GM19043 (cell line): ENCODE measurements at regions not wholly inside any gene's neighbourhood (a gene's known extent, or its start where the extent isn't known, plus 50 kb on each side); places are given as distances from the start of the nearest gene placed in this dataset.
"Not testable (repeated sequence)": the region's sequence is repeated elsewhere in the genome, so short reads cannot be mapped to it uniquely, and the experiment has no call there.

ENCODE experiments used
- ATAC-seq: cut with Tn5 transposase; IDR thresholded peaks from one replicate; pipeline ENCODE4 v1.9.1; 2021; ENCODE audit warnings: low read depth; ENCODE audit not compliant: unreplicated experiment

DNA sequence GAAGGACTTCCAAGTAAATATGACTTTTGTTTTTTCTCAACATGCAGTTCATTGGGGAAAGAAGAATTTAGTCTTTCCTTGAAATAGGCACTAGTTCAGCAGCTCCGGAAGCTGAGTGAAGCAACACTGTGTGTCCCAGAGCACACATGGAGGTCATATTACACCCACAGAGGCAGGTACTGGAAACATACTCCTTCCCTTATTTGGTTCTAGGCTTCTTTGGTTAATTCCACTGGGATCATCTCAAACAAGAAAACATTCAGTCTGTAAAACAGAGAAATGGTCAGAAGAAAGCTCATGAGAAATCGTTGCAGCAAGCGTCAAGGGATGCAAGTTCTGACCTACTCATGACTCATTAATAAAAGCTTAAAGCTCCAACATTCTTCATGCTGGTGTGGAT is 175.1 kb upstream of the PCSK5 start:
- no peak for ATAC-seq

DNA sequence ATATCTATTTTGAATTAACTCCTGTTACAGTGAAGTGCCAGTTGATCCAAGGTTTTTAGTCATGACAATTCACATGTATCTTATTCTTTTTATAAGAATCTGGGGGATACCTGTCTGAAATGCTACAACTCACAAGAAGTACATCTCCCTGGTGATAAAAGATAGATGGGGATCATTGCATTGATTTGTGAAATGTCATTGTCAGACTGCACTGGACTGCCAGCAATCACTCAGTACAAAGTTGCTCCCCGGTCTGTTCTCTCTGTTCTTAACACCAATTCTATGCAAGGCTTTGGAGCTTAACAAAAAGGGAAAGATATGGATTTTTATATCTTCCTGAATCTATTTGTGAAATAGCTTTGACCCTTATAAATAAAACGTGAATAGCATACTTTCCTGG is 171.8 kb upstream of the PCSK5 start:
- ATAC-seq: no peak

DNA sequence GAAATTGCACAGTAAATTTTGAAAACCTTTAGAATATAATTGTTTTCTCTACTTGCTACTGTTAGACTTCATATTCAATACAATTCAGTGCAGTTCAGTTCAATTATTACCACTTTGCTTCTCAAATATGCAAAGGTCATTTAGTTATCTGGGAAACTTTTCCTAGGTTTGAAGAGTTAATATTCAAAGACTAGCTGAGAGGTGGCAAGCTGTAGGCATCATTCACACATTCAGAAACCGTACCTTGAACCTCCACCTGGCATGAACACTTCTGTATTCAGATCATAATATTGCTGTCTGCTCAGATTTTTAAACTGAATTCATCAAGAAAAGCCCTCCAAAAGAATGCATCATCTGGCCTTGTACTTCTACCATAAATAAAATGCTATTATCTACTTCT is 162.1 kb upstream of the PCSK5 start:
- ATAC-seq: no peak

DNA sequence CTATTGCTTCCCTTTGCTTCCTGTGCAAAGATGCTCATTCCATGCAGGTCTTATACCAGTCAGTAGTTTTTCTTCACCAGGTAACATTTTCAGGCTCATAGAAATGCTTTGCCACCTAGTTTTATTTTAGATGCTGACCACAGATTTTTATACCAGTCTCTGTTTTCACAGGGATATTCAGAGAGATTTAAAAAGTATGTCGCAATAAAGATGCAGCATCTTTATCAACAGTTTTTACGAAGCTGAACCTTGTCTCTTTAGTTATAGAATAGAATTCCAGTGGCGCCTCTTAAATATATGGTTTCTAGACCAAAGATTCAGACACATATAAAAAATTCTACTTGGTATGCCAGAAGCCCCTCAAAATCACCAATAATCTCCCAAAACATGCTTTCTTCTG is 155.7 kb upstream of the PCSK5 start:
- ATAC-seq: no peak

DNA sequence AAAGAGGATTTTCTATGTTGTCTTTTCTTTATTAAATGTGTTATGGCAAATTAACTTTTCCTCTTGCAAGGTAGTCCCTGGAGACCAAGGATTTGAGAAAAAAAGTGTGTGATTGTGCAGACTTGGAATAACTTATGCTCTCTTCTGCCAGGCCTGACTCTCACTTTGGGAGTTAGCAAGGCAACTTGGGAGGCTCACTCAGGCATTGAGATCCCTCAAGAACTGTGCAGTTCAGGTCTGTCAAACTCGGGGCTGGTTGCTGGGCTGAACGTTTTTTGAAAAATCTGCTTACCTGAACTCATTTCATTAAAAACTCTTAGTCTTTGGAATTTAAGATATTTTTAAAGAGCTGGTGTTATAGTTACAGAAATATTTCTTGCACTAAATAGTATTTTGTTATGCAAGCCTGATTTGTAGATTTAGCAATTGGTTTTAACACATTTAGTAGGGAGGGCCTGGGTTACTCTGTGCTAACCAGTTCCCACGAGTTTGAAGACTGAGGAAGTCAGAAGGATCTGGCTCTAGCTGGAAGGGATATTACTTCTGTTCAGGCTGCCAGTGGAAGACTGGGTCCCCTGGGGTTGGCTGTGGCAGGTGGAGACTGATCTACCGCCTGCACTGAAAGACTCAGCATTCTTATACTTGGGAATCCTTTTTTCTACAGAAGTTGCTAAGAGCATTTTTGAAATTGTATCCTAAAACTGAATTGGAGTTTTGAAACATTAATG is 150.4 kb upstream of the PCSK5 start:
- no peak for ATAC-seq

DNA sequence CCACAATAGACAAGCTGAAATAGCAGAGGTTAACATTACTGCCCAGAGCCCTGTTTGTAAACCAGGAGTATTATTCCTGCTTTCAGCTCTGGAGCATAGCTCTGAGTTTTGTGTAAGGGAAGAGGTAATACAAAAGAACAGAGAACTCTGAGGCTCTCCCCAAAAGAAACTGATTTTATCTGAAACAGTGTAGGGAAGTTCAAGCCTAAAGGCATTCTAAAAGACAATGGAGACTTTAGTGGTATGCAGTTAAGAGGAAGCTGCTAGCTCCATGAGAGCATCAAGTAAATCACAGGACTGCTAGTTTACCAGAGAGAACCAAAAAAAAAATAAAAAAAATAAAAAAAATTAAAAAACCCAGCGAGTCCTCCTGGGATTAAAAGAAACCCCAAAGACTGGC is 146.6 kb upstream of the PCSK5 start:
- no peak for ATAC-seq

DNA sequence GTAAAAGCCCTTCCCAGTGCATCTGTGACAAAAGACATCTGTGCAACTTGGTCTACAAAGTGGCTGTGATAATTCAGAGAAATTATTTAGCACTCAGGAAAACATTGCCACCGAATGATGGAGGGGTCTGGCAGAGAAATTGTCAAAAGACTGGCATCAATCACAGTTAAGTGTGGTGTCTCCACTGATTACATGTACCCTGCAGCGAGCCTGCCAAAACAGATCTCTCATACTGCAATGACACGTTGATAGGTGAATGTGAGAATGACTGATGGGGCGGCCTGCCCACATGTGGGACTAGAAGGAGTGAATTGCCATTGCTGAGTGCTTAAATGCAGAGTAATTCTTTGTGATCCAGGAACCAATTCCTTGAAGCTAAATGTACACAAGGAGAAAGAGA is 136.4 kb upstream of the PCSK5 start:
- ATAC-seq: no peak

DNA sequence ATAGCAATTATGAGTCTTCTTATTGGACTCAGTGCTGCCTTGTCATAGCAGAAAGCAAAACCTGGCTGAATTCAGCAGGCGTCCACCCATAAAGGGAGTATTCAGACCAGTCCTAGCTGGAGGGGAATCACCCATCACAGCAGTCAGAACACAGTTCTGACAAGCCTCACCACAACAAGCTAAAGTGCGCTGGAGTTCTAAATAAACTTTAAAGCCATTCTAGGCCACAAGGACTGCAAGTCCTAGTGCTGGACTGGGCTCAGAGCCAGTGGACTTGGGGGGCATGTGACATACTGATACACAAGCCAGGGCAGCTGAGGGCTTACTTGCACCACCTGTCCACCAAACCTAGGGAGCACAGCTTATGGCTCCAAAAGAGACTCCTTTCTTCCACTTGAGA is 115.3 kb upstream of the PCSK5 start:
- ATAC-seq: no peak

DNA sequence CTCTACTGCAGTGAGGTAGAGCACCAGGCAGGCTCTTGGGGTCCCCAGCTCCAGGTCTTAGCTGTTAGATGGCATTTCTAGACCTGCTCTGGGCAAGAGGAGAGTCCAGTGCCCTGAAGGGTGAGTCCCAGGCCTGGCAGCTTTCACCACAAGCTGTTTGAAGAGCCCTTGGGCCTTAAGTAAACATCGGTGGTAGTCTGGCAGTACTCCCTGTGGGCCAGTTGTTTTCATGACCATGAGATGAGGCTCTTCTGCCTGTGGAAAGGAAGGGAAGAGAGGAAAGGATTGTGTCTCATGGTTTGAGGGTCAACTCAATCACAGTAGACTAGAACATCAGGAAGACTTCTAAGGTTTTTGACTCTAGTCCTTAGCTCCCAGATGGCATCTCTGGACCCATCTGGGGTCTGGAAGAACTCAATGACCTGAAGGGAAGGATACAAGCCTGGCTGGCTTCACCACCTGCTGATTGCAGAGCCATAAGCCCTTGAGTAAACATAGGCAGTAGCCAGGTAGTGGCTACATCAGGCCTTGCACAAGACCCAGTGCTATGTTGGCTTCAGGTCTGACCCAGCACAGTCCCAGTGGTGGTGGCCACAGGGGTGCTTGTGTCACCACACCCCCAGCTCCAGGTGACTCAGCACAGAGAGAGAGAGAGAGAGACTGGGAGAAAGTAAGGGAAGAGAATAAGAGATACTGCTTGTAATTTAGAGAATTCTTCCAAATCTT is 114.3 kb upstream of the PCSK5 start:
- ATAC-seq: no peak

DNA sequence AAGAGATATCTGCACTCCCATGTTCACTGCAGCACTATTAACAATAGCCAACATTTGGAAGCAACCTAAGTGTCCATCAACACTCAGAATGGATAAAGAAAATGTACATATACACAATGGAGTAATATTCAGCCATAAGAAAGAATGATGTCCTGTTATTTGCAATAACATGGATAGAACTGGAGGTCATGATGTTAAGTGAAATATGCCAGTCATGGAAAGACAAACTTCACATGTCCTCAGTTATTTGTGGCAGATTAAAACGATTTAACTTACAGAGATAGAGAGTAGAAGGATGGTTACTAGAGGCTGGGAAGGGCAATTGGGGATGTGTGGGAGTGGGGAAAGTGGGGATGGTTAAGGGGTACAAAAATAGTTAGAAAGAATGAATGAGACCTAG is 110.3 kb upstream of the PCSK5 start:
- no peak for ATAC-seq

DNA sequence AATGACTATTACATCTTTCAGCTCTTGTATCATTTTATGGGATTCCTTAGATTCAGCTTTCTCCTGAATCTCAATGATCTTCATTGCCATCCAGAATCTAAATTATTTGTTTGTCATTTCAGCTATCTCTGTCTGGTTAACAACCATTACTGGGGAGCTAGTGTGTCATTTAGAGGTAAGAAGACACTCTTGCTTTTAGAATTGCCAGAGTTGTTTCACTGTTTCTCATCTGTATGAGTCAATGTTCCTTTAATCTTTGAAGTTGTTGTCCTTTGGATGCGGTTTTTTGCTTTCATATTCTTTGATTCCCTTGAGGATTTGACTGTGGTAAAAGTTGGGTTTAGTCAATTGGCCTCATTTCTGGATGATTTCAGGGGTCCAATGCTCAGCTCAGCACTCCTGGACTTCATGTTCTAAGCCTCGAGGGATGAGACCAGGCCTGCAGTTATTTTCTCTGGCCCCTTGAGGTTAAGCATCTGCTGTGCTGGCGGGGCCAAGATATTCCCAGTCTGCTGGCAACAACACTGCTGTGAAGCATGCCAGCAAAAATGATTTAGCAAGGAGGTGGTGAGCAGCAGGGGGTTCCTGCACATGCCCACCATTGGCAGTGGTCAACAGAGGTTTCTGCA is 102.4 kb upstream of the PCSK5 start:
- no peak for ATAC-seq

DNA sequence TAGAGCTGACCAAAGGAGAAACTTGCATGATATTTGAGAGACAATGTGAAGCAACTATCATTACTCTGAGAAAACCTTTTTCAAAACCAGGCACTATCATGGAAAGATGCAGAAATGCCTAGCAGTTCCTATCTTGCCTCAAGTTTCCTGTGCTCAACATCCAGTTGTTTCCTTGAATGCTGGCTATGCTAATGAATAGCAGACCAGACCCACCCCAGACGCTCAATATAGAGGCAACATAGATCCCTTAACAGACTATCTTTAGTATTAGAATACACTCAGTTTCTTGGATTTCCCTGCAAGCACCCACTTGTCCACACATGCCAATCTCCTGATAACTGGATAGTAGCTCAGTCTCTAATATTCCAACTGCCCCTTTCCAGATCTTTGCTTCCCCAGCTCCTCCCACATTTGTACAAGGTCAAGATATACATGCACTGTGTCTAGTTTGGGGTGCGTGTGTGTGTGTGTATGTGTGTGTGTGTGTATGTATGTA is 93.3 kb upstream of the PCSK5 start:
- no peak for ATAC-seq

DNA sequence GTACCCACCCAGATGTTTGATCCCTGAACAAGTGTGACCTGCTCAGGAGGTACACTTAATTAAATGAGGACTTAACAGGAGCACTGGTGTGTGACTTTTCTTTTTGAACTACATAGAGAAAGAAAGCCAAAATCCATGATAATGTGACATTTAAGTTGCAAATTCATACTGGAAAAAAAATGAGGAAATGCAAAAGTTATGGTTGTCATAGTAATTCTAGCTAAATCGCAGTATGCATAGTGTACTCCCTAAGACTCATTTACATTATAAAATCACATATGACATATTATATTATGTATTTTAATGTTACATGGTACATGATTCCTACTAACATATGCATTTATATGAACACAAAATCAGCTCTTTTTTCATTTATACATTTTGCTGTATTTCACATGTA is 92.0 kb upstream of the PCSK5 start:
- ATAC-seq: no peak

DNA sequence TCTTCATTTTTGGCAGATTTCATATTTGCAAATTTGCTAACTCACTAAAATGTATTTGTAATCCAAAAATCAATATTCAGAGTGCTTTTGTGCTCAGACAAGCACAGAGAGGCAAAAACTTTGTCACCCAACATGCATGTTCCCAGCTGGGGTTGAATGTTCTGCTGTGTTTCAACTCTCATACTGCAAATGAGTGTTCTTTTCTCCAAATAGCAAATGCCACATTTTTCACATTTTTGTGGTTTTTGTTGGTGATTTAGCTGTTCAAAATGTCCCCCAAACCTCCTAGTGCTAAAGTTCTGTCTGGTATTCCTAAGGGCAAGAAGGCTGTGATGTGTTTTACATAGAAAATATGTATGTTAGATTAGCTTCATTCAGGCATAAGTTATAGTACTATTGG is 87.3 kb upstream of the PCSK5 start:
- no peak for ATAC-seq

DNA sequence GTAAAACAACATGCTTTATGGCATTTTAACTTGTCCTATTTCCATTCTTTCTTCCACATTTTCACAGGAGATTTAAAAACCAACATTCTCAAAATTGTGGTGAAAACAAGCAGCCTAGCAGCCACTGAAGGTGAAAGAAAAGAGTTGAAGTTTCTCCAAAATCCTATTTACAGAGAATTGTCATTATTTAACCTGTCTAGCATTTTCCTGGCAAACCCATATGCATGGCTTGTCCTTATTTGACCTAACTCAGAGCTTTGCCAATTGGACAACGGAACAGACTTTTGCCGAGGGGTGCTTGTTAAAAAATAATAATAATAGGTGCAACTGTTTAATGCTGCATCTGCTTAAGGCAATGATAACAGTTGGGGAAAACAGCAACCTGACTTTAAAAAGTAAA is 80.4 kb upstream of the PCSK5 start:
- no peak for ATAC-seq

DNA sequence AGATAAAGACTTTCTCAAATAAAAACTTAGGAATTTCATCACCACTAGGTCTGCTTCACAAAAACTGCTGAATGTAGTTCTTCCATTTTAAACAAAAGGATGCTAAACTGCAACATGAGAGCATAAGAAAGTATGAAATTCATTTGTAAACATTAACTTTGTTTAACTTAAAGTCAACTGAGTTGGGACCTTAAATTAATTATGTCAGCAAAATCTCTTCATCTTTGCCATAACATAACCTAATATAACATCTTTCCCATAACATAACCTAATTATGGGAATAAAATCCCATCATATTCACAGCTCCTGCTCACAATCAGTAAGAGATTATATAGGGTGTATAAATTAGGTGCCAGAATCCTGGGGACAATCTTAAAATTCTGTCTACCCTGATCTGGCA is 78.8 kb upstream of the PCSK5 start:
- no peak for ATAC-seq

DNA sequence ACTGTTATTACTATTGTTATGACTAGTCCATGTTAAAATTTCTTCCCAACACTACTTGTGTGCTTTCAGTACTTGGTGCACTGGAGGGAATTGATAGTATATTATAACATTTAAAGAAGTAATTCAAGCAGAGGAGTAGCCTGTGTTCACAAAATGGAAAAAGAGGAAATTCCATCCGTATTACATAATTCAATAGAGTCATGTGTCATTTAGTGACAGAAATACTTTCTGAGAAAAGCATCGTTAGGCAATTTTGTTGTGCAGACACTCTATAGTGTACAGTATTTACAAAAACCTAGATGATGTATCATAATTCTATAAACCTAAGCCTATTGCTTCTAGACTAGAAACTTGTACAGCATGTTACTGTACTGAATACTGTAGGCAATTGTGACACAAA is 78.3 kb upstream of the PCSK5 start:
- no peak for ATAC-seq

DNA sequence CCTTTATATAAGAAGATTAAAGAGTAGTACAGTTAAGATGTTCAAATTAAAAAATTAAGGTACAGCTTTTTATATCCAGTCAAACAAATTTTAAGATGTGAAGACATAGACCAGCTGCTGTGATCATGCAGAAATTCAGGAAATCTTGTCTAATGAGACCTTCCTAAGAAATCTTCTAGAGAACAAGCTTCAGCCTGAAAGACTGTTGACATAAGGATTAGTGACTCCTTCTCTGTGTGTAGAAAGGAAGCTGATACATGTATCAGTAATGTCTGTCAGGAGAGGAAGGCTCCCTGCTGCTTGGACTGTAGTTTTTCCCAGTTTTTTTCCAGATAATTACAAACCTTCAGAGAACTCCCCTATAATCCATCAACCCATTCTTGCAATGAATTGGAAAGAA is 75.8 kb upstream of the PCSK5 start:
- no peak for ATAC-seq

DNA sequence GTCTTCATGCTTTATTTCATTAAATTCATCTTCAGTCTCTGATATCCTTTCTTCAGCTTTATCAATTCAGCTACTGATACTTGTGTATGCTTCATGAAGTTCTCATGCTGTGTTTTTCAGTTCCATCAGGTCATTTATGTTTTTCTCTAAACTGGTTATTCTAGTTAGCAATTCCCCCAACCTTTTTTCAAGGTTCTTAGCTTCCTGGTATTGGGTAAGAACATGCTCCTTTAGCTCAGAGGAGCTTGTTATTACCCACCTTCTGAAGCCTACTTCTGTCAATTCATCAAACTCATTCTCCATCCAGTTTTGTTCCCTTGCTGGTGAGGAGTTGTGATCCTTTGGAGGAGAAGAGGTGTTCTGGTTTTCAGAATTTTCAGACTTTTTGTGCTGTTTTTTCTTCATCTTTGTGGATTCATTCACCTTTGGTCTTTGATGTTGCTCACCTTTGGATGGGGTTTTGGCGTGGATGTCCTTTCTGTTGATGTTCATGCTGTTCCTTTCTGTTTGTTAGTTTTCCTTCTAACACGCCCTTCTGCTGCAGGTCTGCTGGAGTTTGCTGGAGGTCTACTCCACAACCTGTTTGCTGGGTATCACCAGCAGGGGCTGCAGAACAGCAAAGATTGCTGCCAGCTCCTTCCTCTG is 69.9 kb upstream of the PCSK5 start:
- not testable (repeated sequence) for ATAC-seq

DNA sequence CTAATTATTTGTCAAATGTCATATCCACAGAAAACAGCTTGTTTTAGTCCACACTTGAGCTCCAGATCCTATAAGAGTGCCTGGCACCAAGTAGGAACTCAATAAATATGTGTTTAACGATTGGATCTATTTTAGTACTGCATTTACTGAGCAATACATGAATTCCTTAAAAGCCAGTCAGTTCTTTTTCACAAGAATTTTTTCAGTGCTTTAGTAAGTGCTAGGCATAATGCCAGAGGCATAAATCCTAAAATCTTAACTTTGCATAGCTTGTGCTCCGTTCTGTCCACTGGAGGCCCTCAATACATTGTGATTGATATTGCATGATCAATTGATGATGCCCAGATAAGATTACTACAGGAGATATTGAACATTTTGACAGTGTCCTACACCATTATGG is 67.3 kb upstream of the PCSK5 start:
- no peak for ATAC-seq

DNA sequence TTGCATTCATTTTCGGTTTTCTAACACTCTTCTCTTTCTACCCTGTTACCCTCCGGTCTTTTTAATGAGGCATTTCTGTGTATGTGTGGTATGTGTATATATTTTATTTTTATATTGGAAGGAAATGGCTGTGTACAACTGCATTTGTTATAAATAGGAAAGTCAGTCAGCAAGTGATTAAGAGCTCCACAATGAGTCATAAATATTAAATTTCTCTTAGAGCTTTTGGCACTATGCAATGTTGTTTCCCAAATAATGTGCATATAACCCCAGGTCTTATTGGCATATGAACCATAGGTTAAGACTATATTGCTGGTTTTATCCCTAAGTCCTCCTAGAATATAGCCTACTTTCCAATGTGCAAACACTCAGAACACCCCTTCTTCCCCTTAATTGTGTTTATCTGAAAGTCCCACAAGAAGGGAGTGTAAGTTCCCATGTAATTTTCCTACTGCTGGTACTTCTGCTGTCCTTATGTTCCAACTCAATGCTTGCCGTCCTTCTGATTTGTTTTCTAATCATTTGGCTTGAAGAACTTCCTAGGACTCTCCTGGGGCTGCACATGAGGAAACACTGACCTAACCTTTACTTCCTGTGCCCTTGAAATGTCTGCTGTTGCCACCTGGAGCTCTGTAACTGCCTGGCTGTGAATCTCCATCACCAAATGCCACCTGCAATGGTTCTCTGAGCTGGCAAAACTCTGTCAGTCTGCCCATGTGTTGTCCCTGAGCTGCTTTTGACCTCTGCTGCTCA is 65.5 kb upstream of the PCSK5 start:
- no peak for ATAC-seq
